ENCODE measurements at regions not wholly inside any gene's neighbourhood (a gene's known extent, or its start where the extent isn't known, plus 50 kb on each side); places are given as distances from the start of the nearest gene placed in this dataset.

GRCh38 chr4:96685691-96686090 lies 845.8 kb downstream of the PDHA2 start:
- DNase-seq: no peak
- in situ Hi-C loops (cut with MboI; ENCODE audit: low pct_unique_long_range_greater_than_20kb, low sequenced_read_pairs): no loop called here

GRCh38 chr4:96691521-96691920 lies 851.6 kb downstream of the PDHA2 start:
- in situ Hi-C loops (cut with MboI; ENCODE audit: low pct_unique_long_range_greater_than_20kb, low sequenced_read_pairs): no loop called here
- DNase-seq: no peak

GRCh38 chr4:96698831-96699230 lies 858.9 kb downstream of the PDHA2 start:
- in situ Hi-C loops (cut with MboI; ENCODE audit: low pct_unique_long_range_greater_than_20kb, low sequenced_read_pairs): no loop called here
- no peak for DNase-seq

- in situ Hi-C loops (cut with MboI; ENCODE audit: low pct_unique_long_range_greater_than_20kb, low sequenced_read_pairs): no loop called here
- no peak for DNase-seq
Observed at GRCh38 chr4:96703265-96703664, 863.4 kb downstream of the PDHA2 start.

GRCh38 chr4:96708766-96709165 lies 868.9 kb downstream of the PDHA2 start:
- in situ Hi-C loops (cut with MboI; ENCODE audit: low pct_unique_long_range_greater_than_20kb, low sequenced_read_pairs): no loop called here

GRCh38 chr4:96713271-96713850 lies 873.5 kb downstream of the PDHA2 start:
- no peak for DNase-seq
- in situ Hi-C loops (cut with MboI; ENCODE audit: low pct_unique_long_range_greater_than_20kb, low sequenced_read_pairs): no loop called here

More at GRCh38 chr4:96708766-96709165, 868.9 kb downstream of the PDHA2 start:
- DNase-seq: no peak

- DNase-seq: no peak
- in situ Hi-C loops (cut with MboI; ENCODE audit: low pct_unique_long_range_greater_than_20kb, low sequenced_read_pairs): no loop called here
Observed at GRCh38 chr4:96729641-96730040, 889.7 kb downstream of the PDHA2 start.

GRCh38 chr4:96730432-96730831 lies 890.5 kb downstream of the PDHA2 start:
- in situ Hi-C loops (cut with MboI; ENCODE audit: low pct_unique_long_range_greater_than_20kb, low sequenced_read_pairs): no loop called here

GRCh38 chr4:96736352-96736889 lies 896.5 kb downstream of the PDHA2 start:
- DNase-seq: no peak
- in situ Hi-C loops (cut with MboI; ENCODE audit: low pct_unique_long_range_greater_than_20kb, low sequenced_read_pairs): no loop called here

More at GRCh38 chr4:96730432-96730831, 890.5 kb downstream of the PDHA2 start:
- no peak for DNase-seq

- in situ Hi-C loops (cut with MboI; ENCODE audit: low pct_unique_long_range_greater_than_20kb, low sequenced_read_pairs): no loop called here
- DNase-seq: no peak
Observed at GRCh38 chr4:96739101-96739500, 899.2 kb downstream of the PDHA2 start.

GRCh38 chr4:96742332-96743014 lies 902.6 kb downstream of the PDHA2 start:
- DNase-seq: no peak
- in situ Hi-C loops (cut with MboI; ENCODE audit: low pct_unique_long_range_greater_than_20kb, low sequenced_read_pairs): no loop called here

GRCh38 chr4:96744676-96745075 lies 904.8 kb downstream of the PDHA2 start:
- no peak for DNase-seq
- in situ Hi-C loops (cut with MboI; ENCODE audit: low pct_unique_long_range_greater_than_20kb, low sequenced_read_pairs): no loop called here

GRCh38 chr4:96753216-96753615 lies 913.3 kb downstream of the PDHA2 start:
- in situ Hi-C loops (cut with MboI; ENCODE audit: low pct_unique_long_range_greater_than_20kb, low sequenced_read_pairs): no loop called here
- DNase-seq: no peak

- no peak for DNase-seq
- in situ Hi-C loops (cut with MboI; ENCODE audit: low pct_unique_long_range_greater_than_20kb, low sequenced_read_pairs): no loop called here
Observed at GRCh38 chr4:96755569-96756484, 915.9 kb downstream of the PDHA2 start.

GRCh38 chr4:96756584-96756983 lies 916.7 kb downstream of the PDHA2 start:
- in situ Hi-C loops (cut with MboI; ENCODE audit: low pct_unique_long_range_greater_than_20kb, low sequenced_read_pairs): no loop called here
- DNase-seq: no peak

- in situ Hi-C loops (cut with MboI; ENCODE audit: low pct_unique_long_range_greater_than_20kb, low sequenced_read_pairs): no loop called here
- no peak for DNase-seq
Observed at GRCh38 chr4:96763546-96763945, 923.7 kb downstream of the PDHA2 start.

- DNase-seq: no peak
- in situ Hi-C loops (cut with MboI; ENCODE audit: low pct_unique_long_range_greater_than_20kb, low sequenced_read_pairs): no loop called here
Observed at GRCh38 chr4:96766359-96766758, 926.5 kb downstream of the PDHA2 start.

GRCh38 chr4:96767815-96768480 lies 928.1 kb downstream of the PDHA2 start:
- in situ Hi-C loops (cut with MboI; ENCODE audit: low pct_unique_long_range_greater_than_20kb, low sequenced_read_pairs): no loop called here

GRCh38 chr4:96775501-96775900 lies 935.6 kb downstream of the PDHA2 start:
- in situ Hi-C loops (cut with MboI; ENCODE audit: low pct_unique_long_range_greater_than_20kb, low sequenced_read_pairs): no loop called here

More at GRCh38 chr4:96767815-96768480, 928.1 kb downstream of the PDHA2 start:
- DNase-seq: no peak

More at GRCh38 chr4:96775501-96775900, 935.6 kb downstream of the PDHA2 start:
- DNase-seq: no peak

Data from KBM-7 (cell line).